HL-60 (cell line): ENCODE measurements at regions not wholly inside any gene's neighbourhood (a gene's known extent, or its start where the extent isn't known, plus 50 kb on each side); places are given as distances from the start of the nearest gene placed in this dataset.

Experiments
- DNase-seq, 2 experiments: peaks; one replicate each; pipeline ENCODE4 v3.0.0-alpha.2; 2010 to 2020; ENCODE audit warnings: low read depth in 1 of 2, low spot score in 1 of 2
- H3K27ac ChIP-seq: fragments of 250-450 bp; sonication (Bioruptor Pico); replicated peaks from 2 replicates; pipeline ENCODE4 v1.5.1; 2020; ENCODE audit warnings: mild to moderate bottlenecking, moderate library complexity
- H3K27me3 ChIP-seq: fragments of 250-450 bp; sonication (Bioruptor Pico); 2 replicates; pipeline ENCODE4 v1.5.1; 2021; ENCODE audit warnings: mild to moderate bottlenecking, moderate library complexity; ENCODE audit not compliant: insufficient read depth, poor library complexity, severe bottlenecking
- H3K4me3 ChIP-seq: replicated peaks from 2 replicates; pipeline ENCODE4 v1.5.1; 2011; ENCODE audit warnings: mild to moderate bottlenecking, control low read depth, low read length; ENCODE audit not compliant: insufficient read depth
- GABPA ChIP-seq: IDR thresholded peaks from 2 replicates; pipeline ENCODE4 v1.6.1; 2012; ENCODE audit warnings: low read depth
- POLR2AphosphoS5 ChIP-seq: IDR thresholded peaks from 2 replicates; pipeline ENCODE4 v1.6.1; 2012; ENCODE audit warnings: low read depth
- SPI1 ChIP-seq: IDR thresholded peaks from 2 replicates; pipeline ENCODE4 v1.6.1; 2012; ENCODE audit warnings: low read depth, mild to moderate bottlenecking, borderline replicate concordance
- TF ChIP-seq, protein P1 (sequence below): IDR thresholded peaks from one replicate; pipeline ENCODE4 v1.5.1; 2011; ENCODE audit warnings: low read length, control low read depth, inconsistent platforms; ENCODE audit not compliant: insufficient read depth
- TF ChIP-seq, protein P2 (sequence below): IDR thresholded peaks from 2 replicates; pipeline ENCODE4 v1.6.1; 2012; ENCODE audit warnings: low read depth; ENCODE audit not compliant: insufficient replicate concordance

DNA sequence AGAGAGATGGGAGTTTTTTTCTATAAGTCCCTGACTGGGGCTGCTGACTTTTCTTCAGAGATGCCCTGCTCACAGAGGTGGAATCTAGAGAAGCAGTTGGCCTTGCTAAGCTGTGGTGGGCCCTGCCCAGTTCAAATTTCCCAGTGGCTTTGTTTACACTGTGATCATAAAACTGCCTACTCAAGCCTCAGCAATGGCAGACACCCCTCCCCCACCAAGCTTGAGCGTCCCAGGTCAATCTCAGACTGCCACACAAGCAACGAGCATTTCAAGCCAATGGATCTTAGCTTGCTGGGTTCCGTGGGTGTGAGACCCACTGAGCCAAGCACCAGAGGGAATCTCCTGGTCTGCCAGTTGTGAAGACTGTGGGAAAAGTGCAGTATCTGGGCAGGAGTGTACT, 199.8 kb upstream of the WDFY3 start:
- H3K27me3 ChIP-seq: no peaks in the 10 kb centered on the region
- TF ChIP-seq, protein P1, sequence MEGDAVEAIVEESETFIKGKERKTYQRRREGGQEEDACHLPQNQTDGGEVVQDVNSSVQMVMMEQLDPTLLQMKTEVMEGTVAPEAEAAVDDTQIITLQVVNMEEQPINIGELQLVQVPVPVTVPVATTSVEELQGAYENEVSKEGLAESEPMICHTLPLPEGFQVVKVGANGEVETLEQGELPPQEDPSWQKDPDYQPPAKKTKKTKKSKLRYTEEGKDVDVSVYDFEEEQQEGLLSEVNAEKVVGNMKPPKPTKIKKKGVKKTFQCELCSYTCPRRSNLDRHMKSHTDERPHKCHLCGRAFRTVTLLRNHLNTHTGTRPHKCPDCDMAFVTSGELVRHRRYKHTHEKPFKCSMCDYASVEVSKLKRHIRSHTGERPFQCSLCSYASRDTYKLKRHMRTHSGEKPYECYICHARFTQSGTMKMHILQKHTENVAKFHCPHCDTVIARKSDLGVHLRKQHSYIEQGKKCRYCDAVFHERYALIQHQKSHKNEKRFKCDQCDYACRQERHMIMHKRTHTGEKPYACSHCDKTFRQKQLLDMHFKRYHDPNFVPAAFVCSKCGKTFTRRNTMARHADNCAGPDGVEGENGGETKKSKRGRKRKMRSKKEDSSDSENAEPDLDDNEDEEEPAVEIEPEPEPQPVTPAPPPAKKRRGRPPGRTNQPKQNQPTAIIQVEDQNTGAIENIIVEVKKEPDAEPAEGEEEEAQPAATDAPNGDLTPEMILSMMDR: no peak
- TF ChIP-seq POLR2AphosphoS5: no peak
- no peak for TF ChIP-seq GABPA
- TF ChIP-seq, protein P2, sequence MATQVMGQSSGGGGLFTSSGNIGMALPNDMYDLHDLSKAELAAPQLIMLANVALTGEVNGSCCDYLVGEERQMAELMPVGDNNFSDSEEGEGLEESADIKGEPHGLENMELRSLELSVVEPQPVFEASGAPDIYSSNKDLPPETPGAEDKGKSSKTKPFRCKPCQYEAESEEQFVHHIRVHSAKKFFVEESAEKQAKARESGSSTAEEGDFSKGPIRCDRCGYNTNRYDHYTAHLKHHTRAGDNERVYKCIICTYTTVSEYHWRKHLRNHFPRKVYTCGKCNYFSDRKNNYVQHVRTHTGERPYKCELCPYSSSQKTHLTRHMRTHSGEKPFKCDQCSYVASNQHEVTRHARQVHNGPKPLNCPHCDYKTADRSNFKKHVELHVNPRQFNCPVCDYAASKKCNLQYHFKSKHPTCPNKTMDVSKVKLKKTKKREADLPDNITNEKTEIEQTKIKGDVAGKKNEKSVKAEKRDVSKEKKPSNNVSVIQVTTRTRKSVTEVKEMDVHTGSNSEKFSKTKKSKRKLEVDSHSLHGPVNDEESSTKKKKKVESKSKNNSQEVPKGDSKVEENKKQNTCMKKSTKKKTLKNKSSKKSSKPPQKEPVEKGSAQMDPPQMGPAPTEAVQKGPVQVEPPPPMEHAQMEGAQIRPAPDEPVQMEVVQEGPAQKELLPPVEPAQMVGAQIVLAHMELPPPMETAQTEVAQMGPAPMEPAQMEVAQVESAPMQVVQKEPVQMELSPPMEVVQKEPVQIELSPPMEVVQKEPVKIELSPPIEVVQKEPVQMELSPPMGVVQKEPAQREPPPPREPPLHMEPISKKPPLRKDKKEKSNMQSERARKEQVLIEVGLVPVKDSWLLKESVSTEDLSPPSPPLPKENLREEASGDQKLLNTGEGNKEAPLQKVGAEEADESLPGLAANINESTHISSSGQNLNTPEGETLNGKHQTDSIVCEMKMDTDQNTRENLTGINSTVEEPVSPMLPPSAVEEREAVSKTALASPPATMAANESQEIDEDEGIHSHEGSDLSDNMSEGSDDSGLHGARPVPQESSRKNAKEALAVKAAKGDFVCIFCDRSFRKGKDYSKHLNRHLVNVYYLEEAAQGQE: no peak
- TF ChIP-seq SPI1: no peak
- DNase-seq: no peak
- H3K27ac ChIP-seq: no peak overlapping the region
- H3K4me3 ChIP-seq: no peak overlapping the region

DNA sequence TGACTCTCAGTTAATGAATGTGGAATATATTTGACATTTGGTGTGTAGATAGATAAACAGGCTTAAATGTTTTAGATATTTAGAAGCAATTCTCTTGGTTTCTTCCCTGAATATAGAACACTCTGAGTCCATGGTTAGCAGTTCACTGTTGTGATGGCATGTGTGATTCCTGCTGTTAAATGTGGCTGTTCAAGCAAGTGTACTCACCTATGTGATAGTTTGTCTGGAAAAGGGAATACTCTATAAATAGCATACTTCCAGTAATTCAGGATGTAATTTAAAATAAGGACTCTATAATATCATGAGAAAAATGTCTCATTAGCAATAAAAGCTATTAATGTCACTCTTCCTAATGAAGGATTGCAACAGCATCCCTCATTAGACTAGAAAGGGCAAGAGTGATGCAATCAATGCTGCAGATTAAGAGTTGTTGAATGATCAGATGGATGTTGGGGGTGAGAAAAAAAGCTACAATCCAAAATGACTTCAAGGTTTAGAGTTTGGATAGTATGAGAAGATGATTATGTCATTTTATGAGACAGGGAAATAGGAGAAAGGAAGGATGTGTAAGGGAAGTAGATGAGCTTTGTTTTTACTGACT, 201.8 kb upstream of the WDFY3 start:
- TF ChIP-seq GABPA (no peak), POLR2AphosphoS5 (no peak), SPI1 (no peak)
- TF ChIP-seq, protein P1: no peak
- TF ChIP-seq, protein P2: no peak
- no peaks in the 10 kb centered on the region for H3K27me3 ChIP-seq

DNA sequence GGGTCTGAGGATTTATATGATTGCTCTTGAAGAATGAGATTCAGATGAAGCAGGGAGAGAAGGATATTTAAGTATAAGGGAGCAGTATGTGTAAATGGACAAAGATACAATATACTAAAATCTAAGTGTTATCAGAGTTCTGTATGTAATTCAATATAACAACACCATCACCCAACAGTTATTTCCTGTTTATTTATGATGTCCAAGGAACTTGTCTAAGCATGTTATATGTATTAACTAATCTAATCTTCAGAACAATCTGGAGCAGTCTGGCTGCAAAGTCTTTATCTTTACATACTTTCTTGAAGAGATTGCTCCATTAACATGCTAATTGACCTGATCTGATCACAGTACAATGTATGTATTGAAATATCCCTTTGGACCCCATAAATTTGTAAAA, 203.8 kb upstream of the WDFY3 start:
- Histone ChIP-seq H3K4me3 (no peak overlapping the region), H3K27ac (no peak overlapping the region), H3K27me3 (no peaks in the 10 kb centered on the region)
- TF ChIP-seq GABPA (no peak), POLR2AphosphoS5 (no peak), SPI1 (no peak)
- TF ChIP-seq, protein P2: no peak
- TF ChIP-seq, protein P1: no peak
- DNase-seq: no peak

More for the DNA sequence above, 201.8 kb upstream of the WDFY3 start:
- H3K27ac ChIP-seq: no peak overlapping the region
- no peak for DNase-seq
- no peak overlapping the region for H3K4me3 ChIP-seq
